ENCODE measurements at regions not wholly inside any gene's neighbourhood (a gene's known extent, or its start where the extent isn't known, plus 50 kb on each side); places are given as distances from the start of the nearest gene placed in this dataset.

GRCh38 chr2:118425191-118425590 is 336.9 kb downstream of the INSIG2 start:
- TF ChIP-seq CTCF (IDR thresholded peaks at IDR 0.05) (no peak), ZNF232 (CRISPR knock-in tag; IDR thresholded peaks at IDR 0.05) (no peak), SMAD4 (CRISPR knock-in tag; IDR thresholded peaks at IDR 0.05) (no peak), ATF6 (CRISPR knock-in tag; IDR thresholded peaks at IDR 0.05) (no peak), USF2 (CRISPR knock-in tag; IDR thresholded peaks at IDR 0.05) (no peak), E2F5 (CRISPR knock-in tag; IDR thresholded peaks at IDR 0.05) (no peak), ZNF121 (CRISPR knock-in tag; IDR thresholded peaks at IDR 0.05) (no peak), ATF2 (CRISPR knock-in tag; IDR thresholded peaks at IDR 0.05; ENCODE audit: borderline replicate concordance, low read depth) (no peak), ZSCAN18 (CRISPR knock-in tag; IDR thresholded peaks at IDR 0.05) (no peak)

All from WTC11 (cell line).